Kidney epithelial cell (primary cell): ENCODE measurements at regions not wholly inside any gene's neighbourhood (a gene's known extent, or its start where the extent isn't known, plus 50 kb on each side); places are given as distances from the start of the nearest gene placed in this dataset.
"Not testable (repeated sequence)": the region's sequence is repeated elsewhere in the genome, so short reads cannot be mapped to it uniquely, and the experiment has no call there.

Source experiments
- DNase-seq: peaks from one replicate; pipeline ENCODE4 v3.0.0-alpha.2; 2010; ENCODE audit warnings: low read depth
- H3K27me3 ChIP-seq: 2 replicates; pipeline ENCODE4 v1.6.0; 2011; ENCODE audit warnings: low read length; ENCODE audit not compliant: control insufficient read depth, insufficient read depth
- H3K36me3 ChIP-seq: 2 replicates; pipeline ENCODE4 v1.5.1; 2011; ENCODE audit warnings: low read length; ENCODE audit not compliant: control insufficient read depth, insufficient read depth
- H3K4me3 ChIP-seq: 2 replicates; pipeline ENCODE4 v1.5.1; 2011; ENCODE audit warnings: low read depth, mild to moderate bottlenecking, control low read depth, low read length
- CTCF ChIP-seq: IDR thresholded peaks from 2 replicates; pipeline ENCODE4 v1.5.1; 2011; ENCODE audit warnings: mild to moderate bottlenecking, moderate library complexity, low read length, control low read depth, inconsistent platforms; ENCODE audit not compliant: insufficient read depth, poor library complexity, severe bottlenecking

- DNase-seq: no peak
- Histone ChIP-seq H3K4me3 (no peak overlapping the region), H3K27me3 (no peaks in the 10 kb centered on the region), H3K36me3 (no peaks in the 10 kb centered on the region)
- TF ChIP-seq CTCF: no peak
Observed at GRCh38 chr4:79197275-79198009, 128.4 kb downstream of the NAA11 start.

GRCh38 chr4:79191292-79191691 lies 134.6 kb downstream of the NAA11 start:
- H3K36me3 ChIP-seq, H3K27me3 ChIP-seq, DNase-seq: not testable (repeated sequence)

GRCh38 chr4:79185526-79186045 lies 140.3 kb downstream of the NAA11 start:
- no peak for TF ChIP-seq CTCF
- Histone ChIP-seq H3K4me3 (no peak overlapping the region), H3K36me3 (no peaks in the 10 kb centered on the region), H3K27me3 (no peaks in the 10 kb centered on the region)
- DNase-seq: no peak

More at GRCh38 chr4:79191292-79191691, 134.6 kb downstream of the NAA11 start:
- not testable (repeated sequence) for H3K4me3 ChIP-seq

- Histone ChIP-seq H3K4me3 (no peak overlapping the region), H3K27me3 (no peaks in the 10 kb centered on the region), H3K36me3 (no peaks in the 10 kb centered on the region)
- TF ChIP-seq CTCF: no peak
- DNase-seq: no peak
Observed at GRCh38 chr4:79184476-79184875, 141.4 kb downstream of the NAA11 start.

- H3K4me3 ChIP-seq: no peak overlapping the region
- H3K36me3 ChIP-seq: no peaks in the 10 kb centered on the region
- H3K27me3 ChIP-seq: no peaks in the 10 kb centered on the region
- TF ChIP-seq CTCF: no peak
- no peak for DNase-seq
Observed at GRCh38 chr4:79182209-79182608, 143.7 kb downstream of the NAA11 start.

- no peak for TF ChIP-seq CTCF
- no peak for DNase-seq
- H3K4me3 ChIP-seq: no peak overlapping the region
- H3K36me3 ChIP-seq: no peaks in the 10 kb centered on the region
- H3K27me3 ChIP-seq: no peaks in the 10 kb centered on the region
Observed at GRCh38 chr4:79181190-79181589, 144.7 kb downstream of the NAA11 start.
